Natural killer cell treated with Interleukin-12 subunit alpha and Interleukin-12 subunit beta and Interleukin-15 and Interleukin-18, amount 100 ng/mL, for 72 hours (primary cell): ENCODE measurements at regions not wholly inside any gene's neighbourhood (a gene's known extent, or its start where the extent isn't known, plus 50 kb on each side); places are given as distances from the start of the nearest gene placed in this dataset.

Experiments
- ATAC-seq, 2 donors: fragments of 150-1000 bp; cut with Tn5 transposase in 1 of 2; sonication (Bioruptor Pico), chemical (Tn5 transposase) in 1 of 2; 2 replicates each; pipeline ENCODE4 v1.10.0; 2021
- DNase-seq: peaks from one replicate; pipeline ENCODE4 v3.0.0; 2022; ENCODE audit warnings: low spot score
- H3K27ac Mint-ChIP-seq, 2 donors: 1 replicate in 1 of 2; 2 replicates in 1 of 2; pipeline ENCODE4 v1.8.0; 2022; ENCODE audit warnings: mixed read lengths in 2 of 2, mild to moderate bottlenecking in 1 of 2, moderate library complexity in 1 of 2
- H3K27me3 Mint-ChIP-seq, 2 donors: 1 replicate in 1 of 2; 2 replicates in 1 of 2; pipeline ENCODE4 v1.8.0; 2022; ENCODE audit warnings: mixed read lengths in 2 of 2
- H3K36me3 Mint-ChIP-seq: one replicate; pipeline ENCODE4 v1.8.0; 2022; ENCODE audit warnings: mixed read lengths
- H3K4me1 Mint-ChIP-seq, 2 donors: 1 replicate in 1 of 2; 2 replicates in 1 of 2; pipeline ENCODE4 v1.8.0; 2022; ENCODE audit warnings: low read depth in 2 of 2, mixed read lengths in 2 of 2, mild to moderate bottlenecking in 1 of 2
- H3K4me3 Mint-ChIP-seq: one replicate; pipeline ENCODE4 v1.8.0; 2022; ENCODE audit warnings: mixed read lengths
- H3K9me3 Mint-ChIP-seq: 2 replicates; pipeline ENCODE4 v1.8.0; 2022; ENCODE audit warnings: mixed read lengths

- no peaks in the 10 kb centered on the region for H3K4me1 Mint-ChIP-seq
- no peak for ATAC-seq
- DNase-seq: no peak
- H3K9me3 Mint-ChIP-seq: peaks cover 8% of the 10 kb centered on the region
- H3K36me3 Mint-ChIP-seq: no peaks in the 10 kb centered on the region
- no peak overlapping the region for H3K4me3 Mint-ChIP-seq
- no peak overlapping the region for H3K27ac Mint-ChIP-seq
- no peaks in the 10 kb centered on the region for H3K27me3 Mint-ChIP-seq
Measured at GRCh38 chr3:174417573-174417972, 441.6 kb upstream of the NAALADL2 start.

GRCh38 chr3:174419216-174419615, 439.9 kb upstream of the NAALADL2 start:
- no peaks in the 10 kb centered on the region for H3K4me1 Mint-ChIP-seq
- ATAC-seq: no peak
- peaks cover 8% of the 10 kb centered on the region for H3K9me3 Mint-ChIP-seq
- no peak for DNase-seq
- H3K36me3 Mint-ChIP-seq: no peaks in the 10 kb centered on the region
- H3K27me3 Mint-ChIP-seq: no peaks in the 10 kb centered on the region
- H3K27ac Mint-ChIP-seq: no peak overlapping the region
- H3K4me3 Mint-ChIP-seq: no peak overlapping the region

- H3K9me3 Mint-ChIP-seq: peaks cover 8% of the 10 kb centered on the region
- no peaks in the 10 kb centered on the region for H3K36me3 Mint-ChIP-seq
- H3K27ac Mint-ChIP-seq: no peak overlapping the region
- H3K4me3 Mint-ChIP-seq: no peak overlapping the region
- no peak for ATAC-seq
- H3K4me1 Mint-ChIP-seq: no peaks in the 10 kb centered on the region
- no peak for DNase-seq
- no peaks in the 10 kb centered on the region for H3K27me3 Mint-ChIP-seq
Measured at GRCh38 chr3:174423936-174424335, 435.2 kb upstream of the NAALADL2 start.

GRCh38 chr3:174424656-174425055, 434.5 kb upstream of the NAALADL2 start:
- no peak overlapping the region for H3K27ac Mint-ChIP-seq
- H3K4me1 Mint-ChIP-seq: no peaks in the 10 kb centered on the region
- H3K27me3 Mint-ChIP-seq: no peaks in the 10 kb centered on the region
- peaks cover 8% of the 10 kb centered on the region for H3K9me3 Mint-ChIP-seq
- ATAC-seq: no peak
- no peak overlapping the region for H3K4me3 Mint-ChIP-seq
- no peaks in the 10 kb centered on the region for H3K36me3 Mint-ChIP-seq
- no peak for DNase-seq

GRCh38 chr3:174425422-174425821, 433.7 kb upstream of the NAALADL2 start:
- Mint-ChIP-seq H3K4me3 (no peak overlapping the region), H3K4me1 (no peaks in the 10 kb centered on the region), H3K27me3 (no peaks in the 10 kb centered on the region), H3K36me3 (no peaks in the 10 kb centered on the region), H3K9me3 (peaks cover 4% of the 10 kb centered on the region), H3K27ac (no peak overlapping the region)
- ATAC-seq (no peak), DNase-seq (no peak)

- no peak overlapping the region for H3K4me3 Mint-ChIP-seq
- no peaks in the 10 kb centered on the region for H3K27me3 Mint-ChIP-seq
- no peaks in the 10 kb centered on the region for H3K36me3 Mint-ChIP-seq
- H3K27ac Mint-ChIP-seq: no peak overlapping the region
- H3K4me1 Mint-ChIP-seq: no peaks in the 10 kb centered on the region
- DNase-seq (no peak), ATAC-seq (no peak)
- H3K9me3 Mint-ChIP-seq: peaks cover 5% of the 10 kb centered on the region
Measured at GRCh38 chr3:174430986-174431385, 428.1 kb upstream of the NAALADL2 start.

- H3K27me3 Mint-ChIP-seq: peaks cover 0 to 2% of the 10 kb centered on the region in 2 donors
- H3K27ac Mint-ChIP-seq: no peak overlapping the region
- DNase-seq (no peak), ATAC-seq (no peak)
- H3K9me3 Mint-ChIP-seq: peaks cover 5% of the 10 kb centered on the region
- no peaks in the 10 kb centered on the region for H3K4me1 Mint-ChIP-seq
- H3K36me3 Mint-ChIP-seq: no peaks in the 10 kb centered on the region
- H3K4me3 Mint-ChIP-seq: no peak overlapping the region
Measured at GRCh38 chr3:174431717-174432116, 427.4 kb upstream of the NAALADL2 start.

- Mint-ChIP-seq H3K4me1 (peaks cover 5 to 7% of the 10 kb centered on the region in 2 donors), H3K4me3 (no peak overlapping the region), H3K36me3 (peaks cover 7% of the 10 kb centered on the region), H3K27me3 (peaks cover 9 to 10% of the 10 kb centered on the region in 2 donors), H3K27ac (no peak overlapping the region), H3K9me3 (peaks cover 5% of the 10 kb centered on the region)
- DNase-seq (no peak), ATAC-seq (no peak)
Measured at GRCh38 chr3:174436367-174436766, 422.8 kb upstream of the NAALADL2 start.

GRCh38 chr3:174438501-174439145, 420.5 kb upstream of the NAALADL2 start:
- Mint-ChIP-seq H3K4me1 (peaks cover 7 to 9% of the 10 kb centered on the region in 2 donors), H3K27me3 (peaks cover 15 to 16% of the 10 kb centered on the region in 2 donors), H3K36me3 (peaks cover 12% of the 10 kb centered on the region), H3K9me3 (peaks cover 5% of the 10 kb centered on the region), H3K27ac (no peak overlapping the region), H3K4me3 (no peak overlapping the region)
- no peak for ATAC-seq
- DNase-seq: no peak

- no peak for ATAC-seq
- no peaks in the 10 kb centered on the region for H3K9me3 Mint-ChIP-seq
- H3K36me3 Mint-ChIP-seq: peaks cover 12% of the 10 kb centered on the region
- peaks cover 15 to 16% of the 10 kb centered on the region in 2 donors for H3K27me3 Mint-ChIP-seq
- no peak overlapping the region for H3K27ac Mint-ChIP-seq
- peak overlapping the region; percentile 28 for H3K4me3 Mint-ChIP-seq
- H3K4me1 Mint-ChIP-seq: peaks cover 7 to 9% of the 10 kb centered on the region in 2 donors
- no peak for DNase-seq
Measured at GRCh38 chr3:174439331-174440252, 419.5 kb upstream of the NAALADL2 start.

- ATAC-seq (no peak), DNase-seq (no peak)
- peaks cover 15 to 16% of the 10 kb centered on the region in 2 donors for H3K27me3 Mint-ChIP-seq
- no peak overlapping the region for H3K27ac Mint-ChIP-seq
- H3K36me3 Mint-ChIP-seq: peaks cover 12% of the 10 kb centered on the region
- no peak overlapping the region for H3K4me3 Mint-ChIP-seq
- H3K9me3 Mint-ChIP-seq: no peaks in the 10 kb centered on the region
- peaks cover 7 to 9% of the 10 kb centered on the region in 2 donors for H3K4me1 Mint-ChIP-seq
Measured at GRCh38 chr3:174440253-174440701, 418.9 kb upstream of the NAALADL2 start.

- ATAC-seq (peak; percentile 78 to 83), DNase-seq (peak; percentile 63)
- Mint-ChIP-seq H3K27ac (no peak overlapping the region), H3K4me3 (peak overlapping the region; percentile 57), H3K4me1 (peaks cover 7 to 9% of the 10 kb centered on the region in 2 donors), H3K36me3 (peaks cover 12% of the 10 kb centered on the region), H3K27me3 (peaks cover 15 to 16% of the 10 kb centered on the region in 2 donors), H3K9me3 (no peaks in the 10 kb centered on the region)
Measured at GRCh38 chr3:174440741-174441587, 418.2 kb upstream of the NAALADL2 start.

- no peak for ATAC-seq
Measured at GRCh38 chr3:174441588-174442301, 417.4 kb upstream of the NAALADL2 start.

More at GRCh38 chr3:174441588-174442301, 417.4 kb upstream of the NAALADL2 start:
- DNase-seq: no peak
- Mint-ChIP-seq H3K36me3 (peaks cover 12% of the 10 kb centered on the region), H3K4me3 (peak overlapping the region; percentile 57), H3K27ac (no peak overlapping the region), H3K27me3 (peaks cover 14 to 15% of the 10 kb centered on the region in 2 donors), H3K4me1 (peaks cover 7 to 9% of the 10 kb centered on the region in 2 donors), H3K9me3 (no peaks in the 10 kb centered on the region)
